ENCODE measurements at regions not wholly inside any gene's neighbourhood (a gene's known extent, or its start where the extent isn't known, plus 50 kb on each side); places are given as distances from the start of the nearest gene placed in this dataset.

GRCh38 chr21:19702726-19703125 lies 1295.5 kb upstream of the NCAM2 start:
- no peak for DNase-seq

- DNase-seq: no peak
Observed at GRCh38 chr21:19704832-19705231, 1293.4 kb upstream of the NCAM2 start.

GRCh38 chr21:19712441-19712840 lies 1285.8 kb upstream of the NCAM2 start:
- DNase-seq: no peak

GRCh38 chr21:19713313-19713712 lies 1284.9 kb upstream of the NCAM2 start:
- DNase-seq: no peak

GRCh38 chr21:19724081-19724480 lies 1274.1 kb upstream of the NCAM2 start:
- no peak for DNase-seq

- no peak for DNase-seq
Observed at GRCh38 chr21:19731251-19731650, 1267.0 kb upstream of the NCAM2 start.

GRCh38 chr21:19759836-19760235 lies 1238.4 kb upstream of the NCAM2 start:
- no peak for DNase-seq

- no peak for DNase-seq
Observed at GRCh38 chr21:19767546-19767945, 1230.7 kb upstream of the NCAM2 start.

GRCh38 chr21:19771881-19772280 lies 1226.3 kb upstream of the NCAM2 start:
- DNase-seq: no peak

GRCh38 chr21:19776076-19776475 lies 1222.1 kb upstream of the NCAM2 start:
- DNase-seq: no peak

- DNase-seq: no peak
Observed at GRCh38 chr21:19781881-19782652, 1216.1 kb upstream of the NCAM2 start.

GRCh38 chr21:19785941-19786340 lies 1212.3 kb upstream of the NCAM2 start:
- no peak for DNase-seq

- no peak for DNase-seq
Observed at GRCh38 chr21:19792004-19792403, 1206.2 kb upstream of the NCAM2 start.

- no peak for DNase-seq
Observed at GRCh38 chr21:19807201-19807600, 1191.0 kb upstream of the NCAM2 start.

GRCh38 chr21:19810779-19811178 lies 1187.4 kb upstream of the NCAM2 start:
- DNase-seq: no peak

GRCh38 chr21:19830446-19830845 lies 1167.8 kb upstream of the NCAM2 start:
- no peak for DNase-seq

- DNase-seq: no peak
Observed at GRCh38 chr21:19832551-19832950, 1165.7 kb upstream of the NCAM2 start.

GRCh38 chr21:19833082-19833481 lies 1165.1 kb upstream of the NCAM2 start:
- no peak for DNase-seq

- no peak for DNase-seq
Observed at GRCh38 chr21:19842601-19843000, 1155.6 kb upstream of the NCAM2 start.

GRCh38 chr21:19844334-19844733 lies 1153.9 kb upstream of the NCAM2 start:
- DNase-seq: no peak

- DNase-seq: no peak
Observed at GRCh38 chr21:19850157-19850556, 1148.1 kb upstream of the NCAM2 start.

- no peak for DNase-seq
Observed at GRCh38 chr21:19853061-19853460, 1145.1 kb upstream of the NCAM2 start.

GRCh38 chr21:19853709-19854575 lies 1144.3 kb upstream of the NCAM2 start:
- no peak for DNase-seq

GRCh38 chr21:19855522-19855921 lies 1142.7 kb upstream of the NCAM2 start:
- no peak for DNase-seq

Data from inflammatory macrophage (primary cell).